ENCODE measurements at regions not wholly inside any gene's neighbourhood (a gene's known extent, or its start where the extent isn't known, plus 50 kb on each side); places are given as distances from the start of the nearest gene placed in this dataset.

GRCh38 chr2:47241715-47242114, 65.4 kb upstream of the CALM2 start:
- TF ChIP-seq CTCF (IDR thresholded peaks at IDR 0.05; ENCODE audit: extremely low read depth in 1 of 2, insufficient read depth in 1 of 2, low read depth in 1 of 2, low read length in 2 of 2): no peak
- no peak for TF ChIP-seq MAX (IDR thresholded peaks at IDR 0.05; ENCODE audit: insufficient read depth, insufficient read length)
- TF ChIP-seq EZH2 (IDR thresholded peaks at IDR 0.05; ENCODE audit: borderline replicate concordance, low read depth, low read length, severe bottlenecking): no peak
- no peak for TF ChIP-seq POLR2A (IDR thresholded peaks at IDR 0.05; ENCODE audit: low read depth, low read length)
- no peak for TF ChIP-seq JUN (IDR thresholded peaks at IDR 0.05; ENCODE audit: borderline replicate concordance, insufficient read depth, insufficient read length, low read depth)
- no peak for TF ChIP-seq FOS (IDR thresholded peaks at IDR 0.05; ENCODE audit: borderline replicate concordance, insufficient read depth, low read length)
- no peak for TF ChIP-seq POLR2AphosphoS5 (IDR thresholded peaks at IDR 0.05; ENCODE audit: insufficient read depth, low read depth, low read length)
